H1 (cell line): ENCODE measurements at regions not wholly inside any gene's neighbourhood (a gene's known extent, or its start where the extent isn't known, plus 50 kb on each side); places are given as distances from the start of the nearest gene placed in this dataset.

Experiments
- CTCF ChIA-PET: fragments of 300-600 bp; sonication (Branson Sonifier 250); formaldehyde crosslinking; loops from one replicate; lab custom pipeline; 2021; ENCODE audit not compliant: partially characterized antibody; lab: Charles Lee
- POLR2A ChIA-PET: fragments of 300-600 bp; sonication (Branson Sonifier 250); formaldehyde crosslinking; loops from one replicate; lab custom pipeline; 2021; ENCODE audit warnings: inconsistent platforms; ENCODE audit not compliant: partially characterized antibody; lab: Charles Lee
- DNase-seq, 2 experiments: peaks; one replicate each; pipeline versions ENCODE4 v3.0.0 to v3.0.0-alpha.2; 2010 to 2022; ENCODE audit warnings: low spot score in 2 of 2, low read depth in 1 of 2, mixed read lengths in 1 of 2
- FAIRE-seq: peaks from 2 replicates; lab custom pipeline; 2011; peaks lifted over from hg19 to GRCh38; lab: Jason Lieb, UNC
- H2AFZ ChIP-seq: 2 replicates; pipeline ENCODE4 v1.8.1; 2012; ENCODE audit warnings: low read length, inconsistent platforms
- H2AK5ac ChIP-seq: 2 replicates; pipeline ENCODE4 v1.6.1; 2013; ENCODE audit warnings: low read depth, low read length
- H2BK120ac ChIP-seq: replicated peaks from 2 replicates; pipeline ENCODE3; 2013; ENCODE audit warnings: low read depth, low read length, inconsistent platforms
- H2BK12ac ChIP-seq: 2 replicates; pipeline ENCODE4 v1.6.1; 2013; ENCODE audit warnings: low read depth, low read length
- H2BK15ac ChIP-seq: 2 replicates; pipeline ENCODE4 v1.6.1; 2013; ENCODE audit warnings: low read length
- H2BK20ac ChIP-seq: 2 replicates; pipeline ENCODE4 v1.6.1; 2013; ENCODE audit warnings: low read length
- H2BK5ac ChIP-seq: 2 replicates; pipeline ENCODE4 v1.6.1; 2013; ENCODE audit warnings: low read depth, low read length
- H3K14ac ChIP-seq: 2 replicates; pipeline ENCODE4 v1.6.1; 2013; ENCODE audit warnings: inconsistent platforms; ENCODE audit not compliant: insufficient read length
- H3K18ac ChIP-seq: 2 replicates; pipeline ENCODE4 v1.6.1; 2013; ENCODE audit warnings: low read length; ENCODE audit errors: extremely low read depth
- H3K23ac ChIP-seq: 2 replicates; pipeline ENCODE4 v1.6.1; 2013; ENCODE audit warnings: inconsistent platforms; ENCODE audit not compliant: insufficient read length
- H3K23me2 ChIP-seq: 2 replicates; pipeline ENCODE4 v1.6.1; 2013; ENCODE audit warnings: low read depth, low read length
- H3K27ac ChIP-seq: 2 replicates; pipeline ENCODE4 v1.6.1; 2011; ENCODE audit warnings: low read depth, low read length, inconsistent platforms
- H3K27me3 ChIP-seq, 4 experiments: replicated peaks in 1 of 4; 1 replicate in 1 of 4; 2 replicates in 3 of 4; pipeline versions ENCODE4 v1.6.1 to v1.8.1; 2011 to 2013; ENCODE audit warnings: low read length in 3 of 4, mild to moderate bottlenecking in 3 of 4, inconsistent platforms in 2 of 4, mixed read lengths in 2 of 4, moderate library complexity in 1 of 4; ENCODE audit not compliant: control insufficient read depth in 3 of 4, insufficient read depth in 3 of 4; ENCODE audit errors: extremely low read depth in 1 of 4
- H3K36me3 ChIP-seq, 4 experiments: 2 replicates each; pipeline versions ENCODE4 v1.6.1 to v1.8.1; 2011 to 2013; ENCODE audit warnings: mild to moderate bottlenecking in 4 of 4, low read length in 3 of 4, moderate library complexity in 2 of 4, control low read depth in 1 of 4, inconsistent platforms in 1 of 4; ENCODE audit not compliant: insufficient read depth in 4 of 4, control insufficient read depth in 2 of 4
- H3K4ac ChIP-seq: replicated peaks from 2 replicates; pipeline ENCODE3; 2013; ENCODE audit warnings: low read length, low read depth, mixed read lengths, inconsistent platforms; ENCODE audit not compliant: insufficient read length
- H3K4me1 ChIP-seq, 4 experiments: replicated peaks in 1 of 4; 1 replicate in 1 of 4; 2 replicates in 3 of 4; pipeline versions ENCODE4 v1.6.1 to v1.8.1; 2011 to 2013; ENCODE audit warnings: low read length in 3 of 4, inconsistent platforms in 2 of 4, mixed read lengths in 1 of 4; ENCODE audit not compliant: insufficient read depth in 4 of 4, control insufficient read depth in 3 of 4
- H3K4me2 ChIP-seq, 2 experiments: 2 replicates each; pipeline versions ENCODE4 v1.6.1 to v1.8.1; 2011 to 2013; ENCODE audit warnings: low read depth in 2 of 2, low read length in 2 of 2, control low read depth in 1 of 2, inconsistent platforms in 1 of 2, mild to moderate bottlenecking in 1 of 2; ENCODE audit not compliant: insufficient read depth in 1 of 2
- H3K4me3 ChIP-seq, 4 experiments: fragments of 200-600, 300-600 bp in 1 of 4; sonication (generic), shearing (Covaris generic), sonication (Bioruptor Twin) in 1 of 4; 2 replicates each; pipeline versions ENCODE4 v1.5.1 to v1.8.1; 2011 to 2016; ENCODE audit warnings: low read length in 4 of 4, low read depth in 3 of 4, control low read depth in 2 of 4, inconsistent platforms in 2 of 4, mild to moderate bottlenecking in 2 of 4, mixed read lengths in 1 of 4, moderate library complexity in 1 of 4; ENCODE audit not compliant: insufficient read depth in 2 of 4; ENCODE audit errors: extremely low read depth in 1 of 4
- H3K56ac ChIP-seq: replicated peaks from 2 replicates; pipeline ENCODE3; 2013; ENCODE audit warnings: low read depth, mild to moderate bottlenecking, mixed read lengths, low read length, inconsistent platforms; ENCODE audit not compliant: insufficient read length
- H3K79me1 ChIP-seq: 2 replicates; pipeline ENCODE4 v1.6.1; 2013; ENCODE audit warnings: low read depth, low read length, control low read depth
- H3K79me2 ChIP-seq, 2 experiments: 2 replicates each; pipeline versions ENCODE4 v1.6.1 to v1.8.1; 2012 to 2013; ENCODE audit warnings: low read length in 2 of 2, mild to moderate bottlenecking in 2 of 2, inconsistent platforms in 1 of 2; ENCODE audit not compliant: insufficient read depth in 2 of 2, control insufficient read depth in 1 of 2
- H3K9ac ChIP-seq, 4 experiments: replicated peaks in 1 of 4; 1 replicate in 1 of 4; 2 replicates in 3 of 4; pipeline versions ENCODE4 v1.6.1 to v1.8.1; 2011 to 2013; ENCODE audit warnings: low read depth in 3 of 4, low read length in 3 of 4, control low read depth in 2 of 4, mild to moderate bottlenecking in 2 of 4, moderate library complexity in 2 of 4, inconsistent platforms in 1 of 4; ENCODE audit errors: extremely low read depth in 1 of 4
- H3K9me3 ChIP-seq, 2 experiments: 2 replicates each; pipeline versions ENCODE4 v1.6.1 to v1.8.1; 2012 to 2013; ENCODE audit warnings: mild to moderate bottlenecking in 2 of 2, moderate library complexity in 2 of 2, control low read depth in 1 of 2, inconsistent platforms in 1 of 2, low read depth in 1 of 2, low read length in 1 of 2, mixed read lengths in 1 of 2; ENCODE audit not compliant: insufficient read depth in 2 of 2
- H4K20me1 ChIP-seq, 2 experiments: replicated peaks in 1 of 2; 2 replicates each; pipeline versions ENCODE3 to v1.8.1; 2011 to 2013; ENCODE audit warnings: inconsistent platforms in 2 of 2, low read length in 2 of 2, mild to moderate bottlenecking in 1 of 2; ENCODE audit not compliant: insufficient read depth in 2 of 2, control insufficient read depth in 1 of 2
- H4K5ac ChIP-seq: 2 replicates; pipeline ENCODE4 v1.6.1; 2013; ENCODE audit warnings: low read length, low read depth, mixed read lengths, inconsistent platforms; ENCODE audit not compliant: insufficient read length
- H4K8ac ChIP-seq: 2 replicates; pipeline ENCODE4 v1.8.0; 2013; ENCODE audit warnings: mild to moderate bottlenecking, moderate library complexity, low read length, inconsistent platforms; ENCODE audit not compliant: insufficient read depth; ENCODE audit errors: extremely low read depth
- H4K91ac ChIP-seq: replicated peaks from 2 replicates; pipeline ENCODE3; 2013; ENCODE audit warnings: low read length, mixed read lengths, inconsistent platforms; ENCODE audit not compliant: insufficient read length
- ATF2 ChIP-seq: IDR thresholded peaks from 2 replicates; pipeline ENCODE4 v1.6.1; 2012; ENCODE audit warnings: low read length, inconsistent platforms
- CTBP2 ChIP-seq: IDR thresholded peaks from 2 replicates; pipeline ENCODE4 v1.7.0; 2011; ENCODE audit warnings: borderline replicate concordance, mild to moderate bottlenecking, moderate library complexity, mixed read lengths, low read length; ENCODE audit not compliant: insufficient read depth, insufficient read length
- EGR1 ChIP-seq: IDR thresholded peaks from 2 replicates; pipeline ENCODE4 v1.6.1; 2011; ENCODE audit warnings: low read depth, low read length, borderline replicate concordance
- GTF2F1 ChIP-seq: IDR thresholded peaks from 2 replicates; pipeline ENCODE4 v1.6.1; 2012; ENCODE audit warnings: low read depth, low read length, improper control_type of control experiment, borderline replicate concordance
- KDM1A ChIP-seq: fragments of 200-600, 300-600 bp; sonication (generic); IDR thresholded peaks from 2 replicates; pipeline ENCODE4 v1.7.1; 2016; ENCODE audit warnings: mild to moderate bottlenecking, low read length, borderline replicate concordance
- MAFK ChIP-seq: IDR thresholded peaks from 2 replicates; pipeline ENCODE4 v1.6.1; 2012; ENCODE audit warnings: low read depth, mild to moderate bottlenecking, improper control_type of control experiment, low read length
- RAD21 ChIP-seq, 2 experiments: IDR thresholded peaks in 1 of 2; conservative IDR thresholded peaks in 1 of 2; 2 replicates each; pipeline ENCODE4 v1.6.1; 2011; ENCODE audit warnings: low read depth in 2 of 2, low read length in 2 of 2, improper control_type of control experiment in 1 of 2, inconsistent platforms in 1 of 2, mild to moderate bottlenecking in 1 of 2, moderate library complexity in 1 of 2
- SAP30 ChIP-seq: fragments of 300-600 bp; sonication (generic); IDR thresholded peaks from 2 replicates; pipeline ENCODE4 v1.7.1; 2012; ENCODE audit warnings: low read length, moderate library complexity, mild to moderate bottlenecking, inconsistent platforms; ENCODE audit not compliant: insufficient read depth, insufficient replicate concordance
- SIN3A ChIP-seq, 2 experiments: IDR thresholded peaks in 1 of 2; conservative IDR thresholded peaks in 1 of 2; 2 replicates each; pipeline ENCODE4 v1.6.1; 2011 to 2012; ENCODE audit warnings: low read length in 2 of 2, improper control_type of control experiment in 1 of 2, low read depth in 1 of 2, mild to moderate bottlenecking in 1 of 2
- SUZ12 ChIP-seq: fragments of 200-600 bp; sonication (generic); IDR thresholded peaks from 2 replicates; pipeline ENCODE4 v1.6.1; 2012; ENCODE audit warnings: mild to moderate bottlenecking, inconsistent platforms, low read length, moderate library complexity, mixed read lengths
- TAF1 ChIP-seq: IDR thresholded peaks from 2 replicates; pipeline ENCODE4 v1.6.1; 2011; ENCODE audit warnings: mild to moderate bottlenecking, low read depth, low read length
- TCF12 ChIP-seq: IDR thresholded peaks from 2 replicates; pipeline ENCODE4 v1.6.1; 2011; ENCODE audit warnings: low read depth, mild to moderate bottlenecking, low read length
- YY1 ChIP-seq: IDR thresholded peaks from 2 replicates; pipeline ENCODE4 v1.6.1; 2011; ENCODE audit warnings: low read depth, mild to moderate bottlenecking, low read length
- WGBS, 2 experiments: shearing (Covaris generic) in 1 of 2; methylation state at CpG; one replicate each; pipeline versions ENCODE4 v1.1.6 to v1.1.7; 2013 to 2015; ENCODE audit warnings: low lambda C conversion rate in 2 of 2, mixed read lengths in 2 of 2, inconsistent platforms in 1 of 2, low coverage in 1 of 2, missing lambda C conversion rate in 1 of 2; ENCODE audit not compliant: insufficient replicate concordance in 2 of 2, insufficient coverage in 1 of 2, insufficient read length in 1 of 2; ENCODE audit errors: extremely low coverage in 1 of 2, missing lambda C conversion rate in 1 of 2; 5-methylcytosine and 5-hydroxymethylcytosine counted together

GRCh38 chr6:85975957-85976356, 333.3 kb upstream of the SYNCRIP start:
- Histone ChIP-seq H3K9ac (no peak overlapping the region), H3K56ac (no peak overlapping the region), H3K14ac (no peak overlapping the region), H3K9me3 (peaks cover 0 to 1% of the 10 kb centered on the region in 2 experiments; a peak in 1 of 4 replicates), H3K4me3 (no peak overlapping the region), H3K4me1 (no peaks in the 10 kb centered on the region), H4K91ac (no peak overlapping the region), H3K36me3 (no peaks in the 10 kb centered on the region; a peak in 1 of 8 replicates), H3K23me2 (no peaks in the 10 kb centered on the region), H3K23ac (no peak overlapping the region), H2BK15ac (no peak overlapping the region), H3K27me3 (no peaks in the 10 kb centered on the region), H2BK120ac (no peak overlapping the region), H2AFZ (no peak overlapping the region), H3K4me2 (no peak overlapping the region), H4K20me1 (no peaks in the 10 kb centered on the region), H3K79me1 (no peaks in the 10 kb centered on the region), H2AK5ac (no peak overlapping the region), H3K4ac (no peak overlapping the region), H2BK5ac (no peak overlapping the region), H2BK12ac (no peak overlapping the region), H4K8ac (no peak overlapping the region), H2BK20ac (no peak overlapping the region), H3K18ac (no peak overlapping the region), H3K79me2 (no peaks in the 10 kb centered on the region), H3K27ac (no peak overlapping the region), H4K5ac (no peak overlapping the region)
- CTCF ChIA-PET: no interaction called here
- 100% methylated on average over 2 of the region's 2 CpGs; no CpG with 5 or more reads in 1 of the 2 experiments for WGBS, 2 experiments
- POLR2A ChIA-PET: no interaction called here
- FAIRE-seq (no peak), DNase-seq (no peak)
- no peak for TF ChIP-seq SUZ12
- TF ChIP-seq TCF12: no peak
- TF ChIP-seq TAF1: no peak
- TF ChIP-seq CTBP2: no peak
- no peak for TF ChIP-seq MAFK
- TF ChIP-seq RAD21 (IDR thresholded peaks at IDR 0.05 in 1 of 2, conservative IDR thresholded peaks at IDR 0.05 in 1 of 2; ENCODE audit: low read depth in 2 of 2, low read length in 2 of 2): no peak
- no peak for TF ChIP-seq SIN3A (conservative IDR thresholded peaks at IDR 0.05 in 1 of 2, IDR thresholded peaks at IDR 0.05 in 1 of 2; ENCODE audit: low read depth in 1 of 2, low read length in 2 of 2)
- no peak for TF ChIP-seq YY1
- no peak for TF ChIP-seq GTF2F1
- no peak for TF ChIP-seq SAP30
- no peak for TF ChIP-seq EGR1
- no peak for TF ChIP-seq ATF2
- no peak for TF ChIP-seq KDM1A
